Fibroblast of mammary gland (primary cell): ENCODE measurements at regions not wholly inside any gene's neighbourhood (a gene's known extent, or its start where the extent isn't known, plus 50 kb on each side); places are given as distances from the start of the nearest gene placed in this dataset.

Experiments used
- DNase-seq: peaks from one replicate; pipeline ENCODE4 v3.0.0-alpha.2; 2010; ENCODE audit warnings: low read depth
- H3K4me3 ChIP-seq: 2 replicates; pipeline ENCODE4 v1.5.1; 2011; ENCODE audit warnings: low read depth, mild to moderate bottlenecking, low read length, moderate library complexity; ENCODE audit not compliant: control insufficient read depth
- TF ChIP-seq, protein P1 (sequence below): conservative IDR thresholded peaks from 2 replicates; pipeline ENCODE4 v1.5.1; 2011; ENCODE audit warnings: low read depth, low read length, inconsistent platforms; ENCODE audit not compliant: control insufficient read depth, insufficient read depth

DNA sequence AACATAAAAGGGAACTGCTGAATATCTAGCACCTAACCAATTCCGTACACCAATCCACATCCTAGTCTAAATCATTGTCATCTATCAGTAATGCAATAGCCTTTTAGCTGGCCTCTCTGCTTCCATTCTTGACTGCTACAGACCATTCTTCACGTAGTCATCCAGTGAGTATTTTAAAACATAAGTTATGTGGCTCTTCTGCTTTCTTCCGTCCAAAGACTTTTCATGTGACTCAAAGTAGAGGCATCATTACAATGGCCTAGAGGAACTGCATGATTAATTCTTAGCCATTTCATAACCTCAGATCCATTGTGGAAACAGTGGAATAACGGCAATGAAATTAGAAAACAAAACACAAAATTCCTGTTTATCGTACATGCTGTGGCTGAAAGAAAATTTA, 88.9 kb upstream of the CBLB start:
- TF ChIP-seq, protein P1, sequence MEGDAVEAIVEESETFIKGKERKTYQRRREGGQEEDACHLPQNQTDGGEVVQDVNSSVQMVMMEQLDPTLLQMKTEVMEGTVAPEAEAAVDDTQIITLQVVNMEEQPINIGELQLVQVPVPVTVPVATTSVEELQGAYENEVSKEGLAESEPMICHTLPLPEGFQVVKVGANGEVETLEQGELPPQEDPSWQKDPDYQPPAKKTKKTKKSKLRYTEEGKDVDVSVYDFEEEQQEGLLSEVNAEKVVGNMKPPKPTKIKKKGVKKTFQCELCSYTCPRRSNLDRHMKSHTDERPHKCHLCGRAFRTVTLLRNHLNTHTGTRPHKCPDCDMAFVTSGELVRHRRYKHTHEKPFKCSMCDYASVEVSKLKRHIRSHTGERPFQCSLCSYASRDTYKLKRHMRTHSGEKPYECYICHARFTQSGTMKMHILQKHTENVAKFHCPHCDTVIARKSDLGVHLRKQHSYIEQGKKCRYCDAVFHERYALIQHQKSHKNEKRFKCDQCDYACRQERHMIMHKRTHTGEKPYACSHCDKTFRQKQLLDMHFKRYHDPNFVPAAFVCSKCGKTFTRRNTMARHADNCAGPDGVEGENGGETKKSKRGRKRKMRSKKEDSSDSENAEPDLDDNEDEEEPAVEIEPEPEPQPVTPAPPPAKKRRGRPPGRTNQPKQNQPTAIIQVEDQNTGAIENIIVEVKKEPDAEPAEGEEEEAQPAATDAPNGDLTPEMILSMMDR: no peak
- H3K4me3 ChIP-seq: no peak overlapping the region
- peak; percentile 75 for DNase-seq

DNA sequence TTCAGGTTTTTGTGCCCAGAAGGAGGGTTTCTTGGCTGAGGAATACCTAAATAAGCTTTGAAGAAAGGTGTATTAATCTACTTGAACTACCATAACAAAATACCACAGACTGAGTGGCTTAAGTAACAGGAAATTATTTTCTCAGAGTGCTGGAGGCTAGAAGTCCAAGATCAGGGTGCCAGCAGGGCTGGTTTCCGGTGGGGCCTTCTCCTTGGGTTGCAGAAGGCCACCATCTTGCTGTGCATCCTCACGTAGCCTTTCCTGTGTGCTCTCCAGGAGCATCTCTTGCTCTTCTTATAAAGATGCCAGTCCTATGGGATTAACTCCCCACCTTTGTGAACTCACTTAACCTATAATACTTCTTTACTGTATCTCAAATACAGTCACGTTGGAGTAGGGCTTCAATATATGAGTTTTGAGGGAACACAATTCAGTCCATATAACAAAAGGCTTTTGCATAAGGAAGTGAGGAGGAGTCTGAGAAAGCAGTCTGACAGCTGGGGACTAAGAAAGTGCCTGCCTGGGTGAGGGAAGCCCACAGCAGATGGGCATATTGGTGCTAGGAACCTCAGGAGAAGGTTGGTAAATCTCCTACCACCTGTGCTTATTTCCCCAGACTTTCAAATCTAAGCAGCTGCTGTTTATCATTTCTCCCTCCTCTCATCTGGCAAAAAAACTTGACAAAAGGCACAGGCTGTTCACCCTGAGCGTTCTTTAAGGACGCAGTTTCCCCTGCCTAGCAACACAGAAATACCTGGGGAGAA, 89.6 kb upstream of the CBLB start:
- no peak for DNase-seq
- TF ChIP-seq, protein P1: no peak
- no peak overlapping the region for H3K4me3 ChIP-seq

DNA sequence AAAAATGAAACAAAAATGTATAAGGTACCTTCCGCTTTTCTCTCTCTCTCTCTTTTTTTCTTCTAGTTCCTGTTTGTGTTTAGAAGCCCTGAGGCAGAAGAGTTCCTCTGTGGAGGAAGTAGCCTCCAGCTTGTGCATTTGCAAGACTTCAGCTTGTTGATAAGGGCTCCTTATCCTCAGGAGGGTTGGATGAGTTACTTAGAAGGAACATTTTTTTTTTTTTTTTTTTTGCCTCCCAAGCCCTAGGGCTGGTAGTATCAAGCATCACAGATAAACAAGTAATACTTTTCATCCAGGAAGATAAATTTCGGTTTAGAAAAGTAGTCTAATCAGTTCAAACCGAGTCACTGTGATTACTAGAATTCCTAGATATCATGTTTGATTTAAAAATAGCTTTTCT, 91.0 kb upstream of the CBLB start:
- H3K4me3 ChIP-seq: no peak overlapping the region
- no peak for DNase-seq
- TF ChIP-seq, protein P1: no peak

DNA sequence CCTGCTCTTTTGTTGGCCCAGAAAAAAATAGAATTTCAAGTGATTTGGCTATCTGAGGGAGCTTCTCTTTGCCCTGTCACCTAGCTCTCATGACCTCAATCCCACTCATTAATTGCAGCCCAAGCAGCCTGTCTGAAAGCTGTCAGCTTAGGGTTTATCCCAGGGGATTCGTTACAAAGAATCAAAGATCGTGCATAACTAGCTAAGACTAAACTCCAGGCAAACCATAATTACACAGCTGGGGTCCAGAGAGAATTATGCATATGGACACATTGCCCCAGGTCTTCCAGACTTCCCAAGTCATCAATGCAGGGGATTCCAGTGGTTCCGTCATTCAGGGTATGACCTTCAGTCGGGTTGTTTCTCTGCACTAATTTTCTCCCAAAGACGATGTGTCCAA, 91.6 kb upstream of the CBLB start:
- TF ChIP-seq, protein P1: no peak
- no peak overlapping the region for H3K4me3 ChIP-seq
- DNase-seq: no peak

DNA sequence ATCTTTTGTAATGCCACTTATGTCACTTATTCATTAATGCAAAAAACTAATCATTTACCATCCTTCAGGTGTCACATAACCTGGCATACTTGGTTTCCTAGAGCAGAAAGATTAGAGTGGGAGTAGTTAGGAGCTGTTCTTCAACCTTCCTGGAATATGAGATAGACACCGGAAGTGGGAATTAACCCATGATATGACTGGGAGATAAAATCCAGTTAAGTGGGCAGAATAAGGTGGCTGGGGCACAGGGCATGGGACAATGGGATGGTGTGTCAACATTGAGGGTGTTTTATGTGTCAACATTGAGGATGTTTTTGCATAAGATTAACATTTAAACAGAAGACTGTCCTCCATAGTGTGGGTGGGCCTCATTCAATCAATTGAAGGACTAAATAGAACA, 94.3 kb upstream of the CBLB start:
- no peak for DNase-seq
- TF ChIP-seq, protein P1: no peak

DNA sequence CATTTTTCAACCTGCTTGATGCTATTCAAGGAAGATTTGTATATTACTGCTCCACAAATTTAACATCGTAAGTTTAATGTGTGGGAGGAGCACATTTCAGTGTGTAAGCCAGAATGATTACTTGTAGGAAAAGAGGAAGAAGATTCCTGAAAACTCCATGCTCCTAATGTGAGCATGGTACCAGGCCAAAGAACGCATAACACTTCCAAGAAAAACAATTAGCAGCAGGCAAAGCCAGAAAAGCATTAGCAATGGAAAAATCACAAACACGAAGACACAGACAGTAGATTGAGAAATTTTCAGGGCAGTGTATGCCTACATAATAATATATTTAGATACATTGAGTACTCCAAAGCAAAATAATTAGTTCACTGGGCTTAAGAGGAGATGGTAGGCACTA, 96.6 kb upstream of the CBLB start:
- TF ChIP-seq, protein P1: no peak
- DNase-seq: peak; percentile 76
- no peak overlapping the region for H3K4me3 ChIP-seq

More for the DNA sequence above, 94.3 kb upstream of the CBLB start:
- no peak overlapping the region for H3K4me3 ChIP-seq

DNA sequence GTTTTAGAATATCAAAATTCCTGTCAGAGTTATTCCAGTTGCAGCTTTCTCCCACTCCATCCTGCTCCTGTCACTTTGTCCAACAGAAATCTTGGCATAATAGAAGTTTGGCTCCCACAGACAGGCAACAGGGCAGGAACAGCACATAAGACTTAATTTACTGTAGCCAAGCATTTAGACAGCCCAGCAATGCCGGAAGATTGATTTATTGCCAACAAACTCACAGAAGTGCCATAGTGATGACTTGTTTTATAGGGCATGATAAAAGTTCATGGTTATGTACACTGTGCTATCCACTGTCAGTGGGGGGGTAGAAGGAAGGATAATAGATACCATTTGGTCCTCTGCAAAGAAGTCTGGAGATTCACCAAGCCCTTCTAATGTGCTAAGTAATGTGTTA, 98.3 kb upstream of the CBLB start:
- TF ChIP-seq, protein P1: no peak
- H3K4me3 ChIP-seq: no peak overlapping the region
- DNase-seq: peak; percentile 16
